B cell (primary cell): ENCODE measurements at regions not wholly inside any gene's neighbourhood (a gene's known extent, or its start where the extent isn't known, plus 50 kb on each side); places are given as distances from the start of the nearest gene placed in this dataset.
"Not testable (repeated sequence)": the region's sequence is repeated elsewhere in the genome, so short reads cannot be mapped to it uniquely, and the experiment has no call there.

Source experiments
- ATAC-seq: fragments of 200-7000 bp; cut with Tn5 transposase; one replicate; pipeline ENCODE4 v1.10.0; 2021; ENCODE audit warnings: low read depth, mild to moderate bottlenecking, moderate number of reproducible peaks, moderate library complexity
- CTCF ChIA-PET: fragments of 350-600 bp; sonication (Branson Sonifier 250); formaldehyde crosslinking; loops from one replicate; lab custom pipeline; 2021; ENCODE audit warnings: antibody characterized with exemption, inconsistent platforms; lab: Charles Lee
- POLR2A ChIA-PET: fragments of 350-600 bp; sonication (Branson Sonifier 250); formaldehyde crosslinking; loops from one replicate; lab custom pipeline; 2021; ENCODE audit warnings: antibody characterized with exemption; lab: Charles Lee
- DNase-seq: peaks from one replicate; pipeline ENCODE4 v3.0.0; 2013
- H2AFZ ChIP-seq: 2 replicates; pipeline ENCODE4 v1.6.1; 2012; ENCODE audit warnings: mild to moderate bottlenecking, low read depth, low read length; ENCODE audit not compliant: insufficient read depth, poor library complexity, severe bottlenecking
- H3K27ac ChIP-seq, 2 donors: 1 replicate in 1 of 2; 2 replicates in 1 of 2; pipeline ENCODE4 v1.5.1; 2012 to 2013; ENCODE audit warnings: low read length in 2 of 2, mild to moderate bottlenecking in 2 of 2, moderate library complexity in 1 of 2
- H3K27me3 ChIP-seq, 4 experiments: fragments of 200-600 bp in 1 of 4; sonication (generic) in 1 of 4; replicated peaks in 1 of 4; 1 replicate in 2 of 4; 2 replicates in 2 of 4; pipeline versions ENCODE4 v1.6.1 to v1.7.0; 2013 to 2016; ENCODE audit warnings: low read length in 3 of 4, mild to moderate bottlenecking in 2 of 4, mixed read lengths in 1 of 4, moderate library complexity in 1 of 4; ENCODE audit not compliant: insufficient read depth in 4 of 4, control insufficient read depth in 3 of 4; ENCODE audit errors: control extremely low read depth in 1 of 4
- H3K36me3 ChIP-seq, 2 experiments: replicated peaks in 1 of 2; 1 replicate in 1 of 2; 2 replicates in 1 of 2; pipeline versions ENCODE4 v1.6.1 to v1.7.1; 2013; ENCODE audit warnings: low read length in 1 of 2; ENCODE audit not compliant: insufficient read depth in 2 of 2, control insufficient read depth in 1 of 2; ENCODE audit errors: control extremely low read depth in 1 of 2, extremely low read depth in 1 of 2
- H3K4me1 ChIP-seq, 2 donors: fragments of 200-600 bp in 1 of 2; sonication (generic) in 1 of 2; 1 replicate in 1 of 2; 2 replicates in 1 of 2; pipeline versions ENCODE4 v1.5.1 to v1.6.1; 2013 to 2017; ENCODE audit warnings: low read length in 2 of 2; ENCODE audit not compliant: control insufficient read depth in 2 of 2, insufficient read depth in 2 of 2
- H3K4me2 ChIP-seq: replicated peaks from 2 replicates; pipeline ENCODE3; 2012; ENCODE audit warnings: mild to moderate bottlenecking, low read depth, low read length; ENCODE audit not compliant: poor library complexity, severe bottlenecking
- H3K4me3 ChIP-seq, 5 experiments: fragments of 200-600 bp in 1 of 5; sonication (generic) in 1 of 5; 1 replicate in 3 of 5; 2 replicates in 2 of 5; pipeline versions ENCODE4 v1.5.1 to v1.7.0; 2011 to 2016; ENCODE audit warnings: low read length in 4 of 5, mild to moderate bottlenecking in 4 of 5, low read depth in 2 of 5, control low read depth in 1 of 5, moderate library complexity in 1 of 5; ENCODE audit not compliant: insufficient read depth in 1 of 5; ENCODE audit errors: control extremely low read depth in 1 of 5, extremely low read depth in 1 of 5
- H3K79me2 ChIP-seq: fragments of 200-600 bp; sonication (generic); one replicate; pipeline ENCODE4 v1.6.0; 2016; ENCODE audit warnings: low read length; ENCODE audit not compliant: control insufficient read depth, insufficient read depth
- H3K9ac ChIP-seq: fragments of 200-600 bp; sonication (generic); 2 replicates; pipeline ENCODE4 v1.6.1; 2017; ENCODE audit warnings: mild to moderate bottlenecking, low read length, moderate library complexity
- H3K9me3 ChIP-seq, 3 donors: one replicate each; pipeline versions ENCODE4 v1.6.1 to v1.7.1; 2013; ENCODE audit warnings: low read length in 2 of 3; ENCODE audit not compliant: control insufficient read depth in 2 of 3, insufficient read depth in 1 of 3; ENCODE audit errors: control extremely low read depth in 1 of 3
- H4K20me1 ChIP-seq: 2 replicates; pipeline ENCODE4 v1.6.0; 2012; ENCODE audit warnings: mild to moderate bottlenecking, low read length; ENCODE audit not compliant: insufficient read depth, control insufficient read depth, poor library complexity, severe bottlenecking
- H3K27ac Mint-ChIP-seq: one replicate; pipeline ENCODE4 v1.8.0; 2021; ENCODE audit warnings: mixed read lengths
- H3K27me3 Mint-ChIP-seq: one replicate; pipeline ENCODE4 v1.8.0; 2021; ENCODE audit warnings: mixed read lengths
- H3K4me1 Mint-ChIP-seq: one replicate; pipeline ENCODE4 v1.8.0; 2021; ENCODE audit warnings: mixed read lengths
- H3K4me3 Mint-ChIP-seq: one replicate; pipeline ENCODE4 v1.8.0; 2021; ENCODE audit warnings: mixed read lengths
- H3K9me3 Mint-ChIP-seq: one replicate; pipeline ENCODE4 v1.8.0; 2022; ENCODE audit warnings: mixed read lengths; ENCODE audit not compliant: insufficient read depth
- CTCF ChIP-seq: fragments of 200-600 bp; IDR thresholded peaks from one replicate; pipeline ENCODE4 v1.8.0; 2022; ENCODE audit warnings: antibody characterized with exemption, mild to moderate bottlenecking
- EZH2 ChIP-seq: IDR thresholded peaks from 2 replicates; pipeline ENCODE4 v1.6.1; 2012; ENCODE audit warnings: borderline replicate concordance, low read depth, mild to moderate bottlenecking, moderate library complexity, low read length; ENCODE audit not compliant: insufficient read depth, poor library complexity, severe bottlenecking
- WGBS: methylation state at CpG from one replicate; pipeline ENCODE4 v1.1.5; 2013; ENCODE audit warnings: missing lambda C conversion rate; ENCODE audit not compliant: insufficient coverage; 5-methylcytosine and 5-hydroxymethylcytosine counted together
- intact Hi-C: fragments of 100-400 bp; cut with micrococcal nuclease; formaldehyde crosslinking; loops from one replicate; pipeline ENCODE4 v1.10.0; 2022

- intact Hi-C loops: no loop called here
- H4K20me1 ChIP-seq: no peaks in the 10 kb centered on the region
- no peaks in the 10 kb centered on the region for H3K4me1 ChIP-seq
- Mint-ChIP-seq H3K4me3 (no peak overlapping the region), H3K27me3 (no peaks in the 10 kb centered on the region), H3K27ac (no peak overlapping the region), H3K9me3 (no peaks in the 10 kb centered on the region), H3K4me1 (no peaks in the 10 kb centered on the region)
- POLR2A ChIA-PET: no interaction called here
- H3K4me2 ChIP-seq: no peak overlapping the region
- no peak overlapping the region for H2AFZ ChIP-seq
- CTCF ChIA-PET: interaction anchor here (0.6 to 1.4 kb wide), 2 partner anchors 21 to 1838 kb away, joined by 3 to 4 read pairs; no protein-coding TSS in a partner anchor
- H3K79me2 ChIP-seq: no peaks in the 10 kb centered on the region
- WGBS: no CpG with 5 or more reads among the region's 2 CpGs
- no peak overlapping the region for H3K4me3 ChIP-seq
- H3K27ac ChIP-seq: no peak overlapping the region
- DNase-seq: no peak
- TF ChIP-seq CTCF: no peak
- TF ChIP-seq EZH2: no peak
- no peaks in the 10 kb centered on the region for H3K36me3 ChIP-seq
- ATAC-seq: no peak
- no peaks in the 10 kb centered on the region for H3K9me3 ChIP-seq
- no peaks in the 10 kb centered on the region for H3K27me3 ChIP-seq
- no peak overlapping the region for H3K9ac ChIP-seq
Measured at GRCh38 chr13:46468570-46469463, 81.8 kb upstream of the RUBCNL start.

DNA sequence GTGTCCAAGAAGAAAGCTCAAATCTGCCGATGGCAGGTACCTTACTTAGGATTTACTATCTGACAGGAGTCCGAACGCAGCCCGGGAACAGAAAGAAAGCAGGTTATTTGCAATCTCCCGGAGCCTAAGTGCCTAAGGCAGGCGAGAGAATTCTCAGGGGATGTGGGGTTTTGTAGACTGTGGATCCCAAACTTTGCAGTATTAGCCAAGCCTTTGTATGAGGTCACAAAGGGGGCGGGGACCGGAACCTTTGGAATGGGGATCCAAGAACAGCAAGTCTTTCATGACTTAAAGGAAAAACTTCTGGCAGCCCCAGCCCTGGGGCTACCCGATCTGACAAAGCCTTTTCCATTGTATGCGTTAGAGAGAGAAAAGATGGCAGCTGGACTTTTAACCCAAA lies 80.6 kb upstream of the RUBCNL start:
- ATAC-seq, H3K27me3 ChIP-seq, H3K4me3 ChIP-seq, H3K79me2 ChIP-seq, H3K9me3 ChIP-seq, H3K27me3 Mint-ChIP-seq, H3K4me2 ChIP-seq, DNase-seq, H3K27ac ChIP-seq, H3K9me3 Mint-ChIP-seq, intact Hi-C loops, H3K4me3 Mint-ChIP-seq, CTCF ChIA-PET, H3K27ac Mint-ChIP-seq, H3K4me1 ChIP-seq, H3K4me1 Mint-ChIP-seq, H3K9ac ChIP-seq, H2AFZ ChIP-seq, H3K36me3 ChIP-seq, H4K20me1 ChIP-seq, POLR2A ChIA-PET: not testable (repeated sequence)
- 94% methylated on average over 7 of the region's 10 CpGs for WGBS

DNA sequence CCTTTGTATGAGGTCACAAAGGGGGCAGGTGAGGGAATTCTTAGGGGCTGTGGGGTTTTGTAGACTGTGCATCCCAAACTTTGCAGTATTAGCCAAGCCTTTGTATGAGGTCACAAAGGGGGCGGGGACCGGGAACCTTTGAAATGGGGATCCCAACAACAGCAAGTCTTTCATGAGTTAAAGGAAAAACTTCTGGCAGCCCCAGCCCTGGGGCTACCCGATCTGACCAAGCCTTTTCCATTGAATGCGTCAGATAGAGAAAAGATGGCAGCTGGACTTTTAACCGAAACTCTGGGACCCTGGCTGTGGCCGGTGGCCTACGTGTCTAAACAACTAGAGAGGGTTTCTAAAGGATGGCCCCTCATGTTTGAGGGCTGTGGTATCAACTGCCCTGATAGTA lies 79.0 kb upstream of the RUBCNL start:
- H3K4me1 Mint-ChIP-seq, H3K27ac Mint-ChIP-seq, H3K9me3 Mint-ChIP-seq, H3K27me3 Mint-ChIP-seq, intact Hi-C loops, H3K4me1 ChIP-seq, H3K79me2 ChIP-seq, H3K36me3 ChIP-seq, H3K9ac ChIP-seq, H3K4me2 ChIP-seq, H2AFZ ChIP-seq, H3K9me3 ChIP-seq, H3K4me3 ChIP-seq, DNase-seq, H3K4me3 Mint-ChIP-seq, CTCF ChIA-PET, ATAC-seq, H3K27me3 ChIP-seq, H3K27ac ChIP-seq, H4K20me1 ChIP-seq, POLR2A ChIA-PET: not testable (repeated sequence)
- WGBS: 87% methylated on average over 7 of the region's 7 CpGs
